CD4-positive, alpha-beta T cell treated with Interleukin-17A for 4 hours (primary cell): ENCODE measurements at regions not wholly inside any gene's neighbourhood (a gene's known extent, or its start where the extent isn't known, plus 50 kb on each side); places are given as distances from the start of the nearest gene placed in this dataset.

Experiments used
- DNase-seq: peaks from one replicate; pipeline ENCODE4 v3.0.0-alpha.2; 2020; ENCODE audit warnings: mixed read lengths

DNA sequence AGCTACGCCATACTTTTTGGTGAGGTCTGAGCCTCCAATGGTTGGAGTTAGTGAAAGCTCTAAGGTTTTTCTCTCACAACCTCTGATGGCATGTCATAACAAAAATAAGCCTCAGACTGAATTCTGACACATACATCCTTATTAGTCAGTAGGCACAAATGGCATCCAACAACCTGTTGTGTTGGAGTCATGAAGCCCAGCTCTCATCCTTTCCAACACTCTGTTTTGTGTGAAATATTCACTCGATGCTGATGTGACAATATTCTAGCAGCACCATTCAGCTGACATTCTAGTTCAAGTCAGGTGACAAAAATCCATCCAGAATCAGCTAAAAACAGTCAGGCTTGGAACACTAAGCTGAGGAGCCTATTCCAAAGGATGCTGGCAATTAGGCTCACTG is 603.2 kb upstream of the ID2 start:
- DNase-seq: no peak

DNA sequence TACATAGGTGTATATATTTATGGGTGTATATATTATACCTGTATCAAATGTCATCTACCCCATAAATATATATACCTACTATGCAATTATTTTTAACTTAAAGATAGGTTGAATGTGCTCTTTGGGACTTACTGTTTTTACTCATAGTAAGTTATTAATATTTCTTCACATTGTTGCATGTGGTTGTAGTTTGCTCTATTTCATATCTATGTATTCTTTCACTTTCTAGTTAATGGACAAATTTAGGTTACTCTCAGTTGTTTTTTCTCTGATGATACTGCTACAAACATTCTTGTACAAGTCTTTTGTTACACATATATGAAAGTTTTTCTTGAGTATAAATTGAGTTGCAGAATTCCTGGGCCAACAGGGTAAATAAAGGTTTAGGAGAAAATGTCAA is 601.8 kb upstream of the ID2 start:
- DNase-seq: no peak

- DNase-seq: no peak
These were observed 600.7 kb upstream of the ID2 start for GRCh38 chr2:8081130-8081529.

DNA sequence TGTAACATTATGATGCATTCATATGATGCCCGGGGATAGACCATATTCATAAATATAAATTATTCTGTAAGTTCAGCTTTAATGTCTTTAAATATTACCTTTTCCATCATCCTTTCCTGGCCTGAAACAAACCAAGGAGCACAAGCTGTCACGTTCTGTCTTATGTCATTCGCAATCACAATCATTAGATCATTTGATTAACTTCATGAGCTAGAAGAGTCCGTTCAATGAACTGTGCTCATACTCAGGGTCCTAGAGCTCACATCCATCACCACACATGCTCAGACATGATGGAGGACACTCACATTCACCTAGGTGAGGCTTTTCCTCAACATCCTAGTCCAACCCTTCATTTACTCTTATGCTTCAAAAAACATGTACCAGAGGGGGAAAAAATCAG is 599.0 kb upstream of the ID2 start:
- no peak for DNase-seq

- no peak for DNase-seq
These were observed 595.5 kb upstream of the ID2 start for GRCh38 chr2:8086357-8086756.

DNA sequence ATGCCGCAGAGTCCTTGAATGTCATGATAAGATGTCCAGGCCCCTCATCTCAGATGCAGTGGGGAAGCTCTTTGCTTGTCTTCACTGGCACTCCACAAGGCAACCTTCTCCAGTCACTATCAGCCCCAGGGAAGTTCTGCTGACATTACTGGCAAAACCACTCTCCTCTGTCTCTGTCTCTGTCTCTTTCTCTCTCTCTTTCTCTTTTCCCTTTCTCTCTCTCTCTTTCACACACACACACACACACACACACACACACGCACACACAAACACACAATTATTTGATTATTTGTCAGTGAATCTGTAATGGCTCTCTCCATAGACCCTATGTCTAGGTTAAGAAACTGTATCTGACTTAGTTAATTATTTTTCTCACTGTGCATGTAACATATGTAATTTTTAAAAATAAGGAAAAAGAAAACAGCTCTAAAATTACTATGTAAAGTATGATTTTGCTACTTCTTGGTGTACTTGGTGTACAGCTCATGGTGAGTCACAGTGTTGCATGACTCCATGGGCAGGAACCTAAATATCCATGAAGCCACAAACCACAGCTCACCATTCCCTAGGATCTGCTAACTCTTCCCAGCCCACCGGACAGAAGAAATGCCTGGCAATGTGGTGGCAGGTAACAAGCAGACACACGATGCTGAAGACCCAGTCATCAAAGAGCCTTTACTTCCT is 594.9 kb upstream of the ID2 start:
- no peak for DNase-seq

DNA sequence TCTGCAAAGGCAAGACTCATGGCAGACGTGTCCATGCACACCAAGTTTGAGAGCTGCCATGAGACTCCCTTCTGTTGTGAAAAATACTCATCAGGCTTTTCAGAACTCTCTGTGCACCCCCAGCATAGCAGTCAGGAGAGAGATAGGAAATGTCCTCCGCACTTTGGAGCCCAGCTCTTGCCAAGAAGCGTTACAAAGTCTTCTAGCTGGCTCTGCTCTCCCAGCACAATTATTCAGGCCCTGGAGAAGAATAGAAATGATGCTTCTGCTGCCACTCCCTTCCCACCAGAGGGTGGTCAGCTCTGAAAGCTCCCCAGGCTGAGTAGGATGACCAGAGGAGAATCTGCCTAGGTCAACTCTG is 594.4 kb upstream of the ID2 start:
- no peak for DNase-seq

- no peak for DNase-seq
These were observed 593.0 kb upstream of the ID2 start for GRCh38 chr2:8088810-8089209.

DNA sequence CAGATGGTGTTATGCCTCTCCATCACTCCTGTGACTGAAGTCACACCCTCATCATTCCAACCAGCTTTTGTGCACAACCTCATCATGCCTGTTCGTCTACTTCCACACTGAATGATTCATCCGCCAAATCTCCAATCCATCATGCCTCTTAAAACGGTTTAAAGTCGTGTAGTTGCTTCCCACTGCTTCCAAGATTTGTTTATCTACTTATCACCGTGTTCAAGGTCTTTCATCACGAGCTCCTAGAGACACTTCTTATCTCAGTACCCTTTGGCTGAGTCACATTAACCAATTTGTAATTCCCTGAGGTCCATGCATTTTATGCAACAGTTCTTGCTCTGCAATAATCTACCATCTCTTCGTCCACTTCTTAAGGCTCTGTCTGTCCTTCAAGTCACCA is 592.3 kb upstream of the ID2 start:
- no peak for DNase-seq

GRCh38 chr2:8090748-8091700 is 590.8 kb upstream of the ID2 start:
- no peak for DNase-seq

DNA sequence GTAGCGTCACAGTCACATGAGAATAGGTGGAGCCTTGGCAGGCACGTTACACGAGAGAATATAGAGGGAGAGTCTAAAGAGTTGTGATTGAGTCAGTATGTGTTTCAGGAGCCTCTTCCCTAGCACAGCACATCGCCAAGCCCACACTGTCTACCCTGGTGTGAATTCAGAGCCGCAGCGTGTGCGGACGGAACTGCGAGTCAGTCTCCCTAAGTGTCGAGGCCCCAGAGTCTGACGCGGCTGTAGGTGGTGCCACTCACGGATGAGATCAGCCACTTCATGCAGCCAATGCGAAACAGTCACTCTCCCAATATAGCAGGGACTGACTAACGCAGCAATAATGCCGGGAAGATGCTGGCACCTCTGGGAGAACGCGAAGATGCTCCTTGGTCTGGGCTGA is 587.3 kb upstream of the ID2 start:
- DNase-seq: no peak

- no peak for DNase-seq
These were observed 585.9 kb upstream of the ID2 start for GRCh38 chr2:8095978-8096377.

- no peak for DNase-seq
These were observed 585.4 kb upstream of the ID2 start for GRCh38 chr2:8096484-8096883.

GRCh38 chr2:8098476-8099266 is 583.2 kb upstream of the ID2 start:
- no peak for DNase-seq

DNA sequence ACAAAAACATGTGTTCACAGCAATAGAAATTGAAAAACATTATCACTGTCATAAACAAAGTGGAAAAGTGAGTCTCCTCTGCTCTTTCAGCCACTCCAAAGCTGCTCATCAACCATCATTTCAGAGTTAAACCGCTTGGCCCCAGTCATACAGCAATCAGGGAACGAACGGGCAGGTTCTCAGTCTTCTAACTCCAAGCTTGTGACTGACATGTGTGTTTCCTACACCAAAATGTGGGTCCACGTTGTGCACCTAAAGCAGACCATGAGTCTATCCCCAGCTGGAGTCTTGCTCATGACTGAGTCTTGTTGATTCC is 582.6 kb upstream of the ID2 start:
- DNase-seq: no peak

GRCh38 chr2:8101614-8102277 is 580.1 kb upstream of the ID2 start:
- no peak for DNase-seq

GRCh38 chr2:8102470-8102869 is 579.4 kb upstream of the ID2 start:
- DNase-seq: no peak

DNA sequence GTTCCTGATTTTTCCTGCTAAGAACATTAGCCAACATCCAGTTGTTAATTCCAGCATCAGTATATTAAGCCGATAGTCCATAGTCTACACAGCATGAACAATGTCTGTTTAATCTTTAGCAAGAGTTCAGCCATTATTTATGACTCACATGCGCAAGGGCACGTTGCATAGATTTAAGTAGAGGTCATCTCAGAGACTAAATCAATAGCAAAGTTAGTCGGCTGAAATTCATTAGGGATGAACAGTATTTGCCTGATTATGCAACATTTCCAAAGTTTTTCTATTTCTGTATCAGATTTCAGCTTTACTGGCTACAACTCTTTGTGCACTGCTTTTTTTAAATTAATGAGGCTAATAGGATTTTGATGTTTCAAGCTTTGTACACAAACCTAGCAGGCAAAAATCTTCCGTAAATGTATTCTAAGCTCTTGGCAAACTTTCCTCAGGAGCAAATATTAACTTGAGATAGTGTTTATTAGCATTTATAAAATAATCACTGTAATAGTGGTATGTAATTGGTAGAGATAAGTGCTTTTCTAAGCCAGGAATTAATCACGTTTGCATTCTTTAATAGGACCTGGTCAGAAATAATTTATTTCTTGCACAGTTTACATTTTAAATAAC is 578.7 kb upstream of the ID2 start:
- DNase-seq: no peak

- no peak for DNase-seq
These were observed 574.7 kb upstream of the ID2 start for GRCh38 chr2:8107150-8107549.

DNA sequence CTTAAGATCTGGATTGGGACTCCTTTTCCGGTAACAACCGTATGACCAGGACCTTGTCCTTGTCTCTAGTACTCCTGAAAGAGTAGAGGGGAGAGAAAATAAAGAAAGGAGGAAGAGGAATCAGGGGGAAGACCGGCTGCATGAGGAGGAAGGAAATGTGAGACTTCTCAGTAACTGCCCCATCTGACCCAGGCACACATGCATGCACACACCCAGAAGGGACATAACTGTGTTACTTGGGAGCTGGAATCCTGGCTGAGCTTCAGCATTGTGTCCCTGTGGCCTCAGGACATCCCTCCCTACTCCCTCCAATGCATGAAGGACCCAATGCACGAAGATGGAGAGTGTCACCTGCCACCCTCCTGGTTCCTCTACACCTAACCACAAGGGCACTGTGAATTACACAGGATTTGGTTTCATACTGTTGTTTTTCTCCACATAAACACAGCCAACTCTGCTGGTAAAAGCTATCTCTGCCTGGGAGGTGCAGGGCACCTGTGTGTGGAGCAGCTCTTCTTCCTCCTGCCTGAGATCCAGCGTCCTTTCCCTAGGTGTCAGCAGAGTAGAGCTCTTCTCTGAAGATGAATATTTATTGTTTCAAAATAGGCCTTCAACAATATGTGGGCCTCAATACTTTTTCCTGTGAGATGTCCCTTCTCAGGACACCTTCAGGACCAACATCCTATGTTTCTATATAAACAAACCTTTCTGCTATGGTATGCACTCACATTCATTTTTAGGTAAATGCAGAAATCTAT is 574.1 kb upstream of the ID2 start:
- DNase-seq: no peak

DNA sequence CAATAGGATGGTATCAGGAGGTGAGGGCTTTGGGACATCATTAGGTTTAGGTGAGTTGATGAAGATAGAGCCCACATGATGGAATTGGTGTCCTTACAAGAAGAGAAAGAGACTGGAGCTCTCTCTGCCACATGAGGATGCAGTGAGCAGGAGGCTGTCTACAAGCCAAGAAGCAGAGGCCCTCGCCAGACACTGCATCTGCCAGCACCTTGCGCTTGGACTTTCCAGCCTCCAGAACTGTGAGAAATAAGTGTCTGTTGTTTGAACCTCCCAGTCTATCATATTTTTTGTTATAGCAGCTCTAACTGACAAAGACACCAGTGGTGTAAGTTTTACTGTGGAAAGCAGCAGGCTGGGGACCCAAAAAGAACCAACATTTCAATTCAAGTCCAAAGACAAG is 571.1 kb upstream of the ID2 start:
- no peak for DNase-seq

GRCh38 chr2:8111193-8111592 is 570.7 kb upstream of the ID2 start:
- no peak for DNase-seq
